Stimulated activated naive CD8-positive, alpha-beta T cell treated with anti-CD3 and anti-CD28 coated beads, Interleukin-15, Interleukin-2, amounts not matched to agents 100 ng/mL and 50 ng/mL, for 24 hours (primary cell): ENCODE measurements at regions not wholly inside any gene's neighbourhood (a gene's known extent, or its start where the extent isn't known, plus 50 kb on each side); places are given as distances from the start of the nearest gene placed in this dataset.

Experiments
- H3K27ac Mint-ChIP-seq: one replicate; pipeline ENCODE4 v1.8.0; 2021; ENCODE audit warnings: mild to moderate bottlenecking, mixed read lengths
- H3K27me3 Mint-ChIP-seq: one replicate; pipeline ENCODE4 v1.8.0; 2021; ENCODE audit warnings: mixed read lengths
- H3K36me3 Mint-ChIP-seq: one replicate; pipeline ENCODE4 v1.8.0; 2021; ENCODE audit warnings: low read depth, mixed read lengths
- H3K4me1 Mint-ChIP-seq: one replicate; pipeline ENCODE4 v1.8.0; 2021; ENCODE audit warnings: low read depth, mixed read lengths
- H3K4me3 Mint-ChIP-seq: one replicate; pipeline ENCODE4 v1.8.0; 2021; ENCODE audit warnings: mild to moderate bottlenecking, mixed read lengths
- H3K9me3 Mint-ChIP-seq: one replicate; pipeline ENCODE4 v1.8.0; 2021; ENCODE audit warnings: mixed read lengths

DNA sequence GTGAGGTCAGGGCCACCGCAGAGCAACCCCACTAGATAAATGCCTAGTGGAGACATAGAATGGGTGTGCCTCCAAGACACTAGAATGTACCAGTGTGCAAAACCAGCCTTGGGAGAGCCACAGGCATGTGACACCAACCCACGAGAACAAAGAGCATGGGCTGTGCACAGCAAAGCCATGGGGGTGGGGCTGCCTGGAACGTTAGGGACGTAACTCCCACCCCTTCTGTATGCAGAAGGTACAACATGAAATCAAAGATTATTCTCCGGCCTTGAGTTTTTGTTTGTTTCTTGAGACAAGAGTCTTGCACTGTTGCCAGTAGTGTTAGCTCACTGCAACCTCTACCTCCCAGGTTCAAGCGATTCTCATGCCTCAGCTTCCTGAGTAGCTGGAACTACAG, 99.5 kb downstream of the MID1IP1 start:
- H3K27me3 Mint-ChIP-seq, result no peaks in the 10 kb centered on the region
- no peaks in the 10 kb centered on the region for H3K36me3 Mint-ChIP-seq
- no peaks in the 10 kb centered on the region for H3K9me3 Mint-ChIP-seq
- no peak overlapping the region for H3K27ac Mint-ChIP-seq
- no peak overlapping the region for H3K4me3 Mint-ChIP-seq
- H3K4me1 Mint-ChIP-seq, result no peaks in the 10 kb centered on the region

DNA sequence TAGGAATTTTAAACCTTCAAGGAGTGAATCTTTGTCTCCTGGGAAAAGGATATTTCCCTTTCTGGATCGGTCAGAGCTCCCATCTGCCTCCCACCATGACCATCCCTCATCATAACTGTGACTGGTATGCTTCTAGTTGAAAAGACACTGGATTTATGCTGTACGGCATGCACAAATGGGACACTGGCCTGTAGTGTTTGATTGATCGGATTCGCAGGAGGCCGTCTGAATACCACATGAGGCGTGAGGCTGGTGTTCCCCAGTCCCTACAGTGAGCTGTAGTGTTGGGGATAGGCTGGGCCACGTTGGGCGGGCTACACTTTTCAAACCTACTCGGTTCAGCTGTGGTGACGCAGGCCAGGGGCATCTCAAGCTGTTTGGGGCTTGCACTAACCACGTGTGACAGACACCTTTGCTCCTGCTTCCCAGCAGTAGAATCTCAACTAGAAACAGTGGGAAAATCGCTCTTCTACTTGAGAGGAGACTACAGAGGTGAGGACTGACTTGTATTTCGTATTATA, 101.8 kb downstream of the MID1IP1 start:
- no peak overlapping the region for H3K4me3 Mint-ChIP-seq
- H3K27ac Mint-ChIP-seq, result no peak overlapping the region
- no peaks in the 10 kb centered on the region for H3K36me3 Mint-ChIP-seq

DNA sequence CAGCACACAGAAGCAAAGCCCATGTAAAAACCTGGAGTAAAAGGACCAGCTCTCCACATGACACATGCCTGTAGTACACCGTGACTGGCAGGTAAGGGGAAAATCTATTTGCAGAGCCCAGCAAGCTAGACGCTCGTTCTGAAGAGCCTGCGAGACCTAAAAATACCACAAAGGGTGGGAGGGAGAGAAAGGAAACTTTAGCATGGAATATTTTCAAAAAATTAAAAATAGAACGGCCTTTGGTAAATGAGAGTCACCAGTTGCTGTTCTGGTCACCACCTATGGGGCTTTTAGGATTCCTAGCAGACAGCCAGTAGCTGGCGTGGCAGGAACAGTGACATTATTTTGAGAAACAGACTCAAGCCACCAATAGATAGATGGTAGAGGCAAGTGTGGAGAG, 115.5 kb downstream of the MID1IP1 start:
- Mint-ChIP-seq H3K4me1 (no peaks in the 10 kb centered on the region), H3K27ac (no peak overlapping the region), H3K27me3 (no peaks in the 10 kb centered on the region), H3K4me3 (no peak overlapping the region), H3K36me3 (no peaks in the 10 kb centered on the region), H3K9me3 (peaks cover 3% of the 10 kb centered on the region)

More for the DNA sequence above, 101.8 kb downstream of the MID1IP1 start:
- Mint-ChIP-seq H3K4me1 (peaks cover 4% of the 10 kb centered on the region), H3K27me3 (no peaks in the 10 kb centered on the region), H3K9me3 (no peaks in the 10 kb centered on the region)

DNA sequence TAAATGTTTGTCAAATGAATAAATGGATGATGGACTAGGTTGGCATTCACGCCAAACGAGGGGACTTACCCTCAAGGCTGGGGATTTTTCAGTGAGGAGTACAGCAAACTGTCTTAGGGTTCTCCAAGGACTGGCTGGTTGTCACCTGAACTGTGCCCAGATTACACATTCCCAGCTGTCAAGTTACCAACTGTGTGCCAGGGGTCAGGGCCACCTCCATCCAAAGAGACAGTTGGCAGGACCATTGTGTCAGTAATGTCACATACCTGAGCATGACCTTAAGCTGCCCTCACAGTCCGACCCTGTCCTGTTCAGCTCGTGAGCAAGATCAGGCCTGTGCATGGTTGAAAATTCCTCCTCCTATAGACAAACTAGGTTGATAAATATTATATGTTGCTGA, 116.7 kb downstream of the MID1IP1 start:
- Mint-ChIP-seq H3K27ac (no peak overlapping the region), H3K9me3 (peaks cover 3% of the 10 kb centered on the region), H3K36me3 (no peaks in the 10 kb centered on the region), H3K4me3 (no peak overlapping the region), H3K4me1 (no peaks in the 10 kb centered on the region), H3K27me3 (no peaks in the 10 kb centered on the region)

DNA sequence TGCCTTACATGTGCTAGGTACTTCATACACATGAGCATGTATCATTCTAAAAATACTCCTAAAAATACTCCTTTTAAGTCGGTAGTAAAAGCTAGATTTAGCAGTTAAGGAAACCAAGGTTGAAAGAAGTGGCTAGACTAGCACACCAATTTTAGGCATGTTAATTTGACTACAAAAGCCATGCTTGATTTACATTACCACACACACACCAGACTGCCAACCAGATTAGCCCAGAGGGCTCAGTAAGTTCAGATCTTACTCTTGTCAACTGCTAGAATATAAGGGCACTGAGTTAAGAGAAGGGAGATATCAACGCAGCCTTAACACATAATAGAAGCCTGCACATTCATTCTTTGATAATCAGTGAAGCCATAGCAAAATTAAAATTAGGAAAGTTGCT, 117.9 kb downstream of the MID1IP1 start:
- Mint-ChIP-seq H3K4me3 (no peak overlapping the region), H3K27me3 (no peaks in the 10 kb centered on the region), H3K27ac (no peak overlapping the region), H3K9me3 (no peaks in the 10 kb centered on the region), H3K4me1 (no peaks in the 10 kb centered on the region), H3K36me3 (no peaks in the 10 kb centered on the region)

DNA sequence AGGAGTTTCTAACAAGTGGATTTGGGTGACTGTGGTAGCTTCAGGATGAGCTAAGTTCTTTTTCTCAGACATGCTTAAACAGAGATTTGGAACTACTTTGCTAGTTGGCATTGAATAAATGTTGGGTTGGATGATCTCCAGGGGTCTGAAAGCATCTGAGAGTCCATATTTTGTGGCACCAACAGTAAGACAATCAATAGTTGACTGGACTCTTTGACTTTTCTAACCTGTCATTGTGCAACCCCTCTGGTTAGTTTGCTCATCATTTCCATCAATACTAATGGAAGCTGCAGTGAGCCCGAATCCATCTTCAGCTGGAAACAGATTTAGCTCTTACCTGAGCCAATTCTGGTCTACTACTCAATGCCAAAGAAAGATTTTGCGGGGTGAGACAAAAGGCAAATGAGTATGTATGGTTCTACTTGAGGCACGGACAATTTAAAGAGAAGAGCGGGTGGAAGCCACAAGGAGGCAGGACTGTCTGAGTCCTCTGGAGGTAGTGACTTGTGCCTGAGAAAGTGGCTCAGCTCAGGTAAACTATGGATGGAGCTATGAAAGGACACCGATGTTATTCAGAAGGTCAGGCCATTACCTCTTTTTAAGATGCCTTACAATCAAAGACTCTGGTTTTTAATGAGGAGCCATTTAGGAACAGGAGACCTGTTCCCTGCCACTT, 118.7 kb downstream of the MID1IP1 start:
- H3K27ac Mint-ChIP-seq, result no peak overlapping the region
- H3K36me3 Mint-ChIP-seq, result no peaks in the 10 kb centered on the region

DNA sequence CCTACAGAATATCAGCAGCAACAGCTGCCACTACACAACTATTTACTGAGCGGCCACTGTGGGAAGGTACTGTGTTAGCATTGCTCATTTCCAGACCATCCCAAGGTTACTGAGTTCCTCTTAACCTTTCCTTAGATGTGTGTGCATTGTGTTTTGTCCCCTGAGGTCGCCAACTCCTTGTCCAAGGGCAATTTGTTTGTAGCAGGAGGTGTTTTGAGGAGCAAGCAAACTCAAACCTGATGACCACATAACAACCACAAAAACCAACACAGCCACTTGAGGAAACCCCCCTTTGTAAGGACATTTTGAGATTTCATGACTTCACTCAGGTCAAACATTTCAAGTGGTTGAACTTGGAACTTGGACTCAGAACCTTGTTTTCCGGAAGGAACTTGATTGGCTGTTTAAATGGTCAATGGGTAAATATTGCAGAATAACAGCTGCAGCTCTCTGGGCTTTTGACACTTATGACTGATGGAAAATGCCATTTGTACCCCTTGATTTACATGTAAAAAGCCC, 122.3 kb downstream of the MID1IP1 start:
- Mint-ChIP-seq H3K9me3 (no peaks in the 10 kb centered on the region), H3K36me3 (no peaks in the 10 kb centered on the region), H3K27me3 (no peaks in the 10 kb centered on the region), H3K4me3 (no peak overlapping the region), H3K4me1 (no peaks in the 10 kb centered on the region), H3K27ac (no peak overlapping the region)

More for the DNA sequence above, 118.7 kb downstream of the MID1IP1 start:
- Mint-ChIP-seq H3K27me3 (no peaks in the 10 kb centered on the region), H3K4me3 (no peak overlapping the region), H3K9me3 (no peaks in the 10 kb centered on the region), H3K4me1 (no peaks in the 10 kb centered on the region)

DNA sequence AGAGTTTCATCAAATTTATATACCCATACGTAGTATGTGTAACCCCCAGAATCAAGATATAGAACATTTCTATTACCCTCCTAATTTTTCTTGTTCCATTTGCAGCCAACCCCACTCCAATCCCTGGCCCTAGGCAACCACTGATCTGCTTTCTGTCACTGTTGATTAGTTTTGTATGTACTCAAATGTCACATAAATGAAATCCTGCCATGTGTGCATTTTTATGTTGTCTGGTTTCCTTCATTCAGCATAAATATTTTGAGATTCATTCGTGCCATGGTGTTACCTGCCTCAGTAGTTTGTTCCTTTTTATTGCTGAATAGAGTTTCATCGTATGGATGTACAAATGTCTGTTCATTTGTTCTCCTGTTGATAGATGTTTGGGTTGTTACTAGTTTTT, 126.3 kb downstream of the MID1IP1 start:
- Mint-ChIP-seq H3K36me3 (no peaks in the 10 kb centered on the region), H3K4me3 (no peak overlapping the region), H3K27me3 (no peaks in the 10 kb centered on the region), H3K27ac (no peak overlapping the region), H3K9me3 (no peaks in the 10 kb centered on the region), H3K4me1 (no peaks in the 10 kb centered on the region)

DNA sequence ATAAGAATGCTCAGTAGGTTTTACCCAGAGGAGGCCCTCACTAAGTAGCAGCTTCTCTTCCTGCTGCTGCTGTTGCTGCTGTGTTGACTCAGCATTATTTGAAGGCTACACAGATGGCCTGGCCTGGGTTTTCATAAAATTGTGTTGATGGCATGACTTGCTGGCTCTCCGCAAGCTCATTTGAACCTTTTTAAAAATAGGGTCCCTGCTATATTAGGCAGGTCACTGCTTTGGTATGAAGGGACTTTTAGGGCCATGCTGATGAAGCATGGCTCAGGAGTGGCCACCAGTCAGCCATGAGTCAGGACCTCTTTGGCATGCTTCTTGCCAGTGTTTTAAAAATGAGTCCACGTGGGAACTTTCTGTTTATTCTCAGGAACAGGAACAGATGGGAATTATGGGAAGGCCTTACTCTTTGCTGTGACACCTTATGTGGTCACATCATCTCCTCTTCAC, 128.7 kb downstream of the MID1IP1 start:
- Mint-ChIP-seq H3K36me3 (no peaks in the 10 kb centered on the region), H3K27me3 (no peaks in the 10 kb centered on the region), H3K9me3 (no peaks in the 10 kb centered on the region), H3K27ac (no peak overlapping the region), H3K4me3 (no peak overlapping the region), H3K4me1 (no peaks in the 10 kb centered on the region)

DNA sequence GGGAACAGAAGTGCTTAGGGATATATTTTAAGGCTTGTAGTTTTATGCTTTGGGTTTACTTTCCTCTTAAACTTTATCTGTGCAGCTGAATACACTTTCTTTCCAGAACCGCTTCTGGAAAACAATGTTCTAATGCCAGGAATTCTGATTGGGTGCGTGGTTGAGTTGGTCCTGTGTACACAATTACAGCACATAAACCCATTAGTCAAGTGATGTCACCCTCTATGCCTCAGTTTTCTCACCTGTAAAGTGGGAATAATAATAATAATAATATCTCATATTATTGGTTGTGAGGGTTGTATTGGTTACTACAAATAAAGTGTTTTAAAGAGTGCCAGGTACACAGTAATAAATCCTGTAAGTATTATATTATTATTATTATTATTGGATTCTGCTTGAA, 129.2 kb downstream of the MID1IP1 start:
- Mint-ChIP-seq H3K9me3 (no peaks in the 10 kb centered on the region), H3K36me3 (no peaks in the 10 kb centered on the region), H3K27ac (no peak overlapping the region), H3K27me3 (no peaks in the 10 kb centered on the region), H3K4me1 (no peaks in the 10 kb centered on the region), H3K4me3 (no peak overlapping the region)

DNA sequence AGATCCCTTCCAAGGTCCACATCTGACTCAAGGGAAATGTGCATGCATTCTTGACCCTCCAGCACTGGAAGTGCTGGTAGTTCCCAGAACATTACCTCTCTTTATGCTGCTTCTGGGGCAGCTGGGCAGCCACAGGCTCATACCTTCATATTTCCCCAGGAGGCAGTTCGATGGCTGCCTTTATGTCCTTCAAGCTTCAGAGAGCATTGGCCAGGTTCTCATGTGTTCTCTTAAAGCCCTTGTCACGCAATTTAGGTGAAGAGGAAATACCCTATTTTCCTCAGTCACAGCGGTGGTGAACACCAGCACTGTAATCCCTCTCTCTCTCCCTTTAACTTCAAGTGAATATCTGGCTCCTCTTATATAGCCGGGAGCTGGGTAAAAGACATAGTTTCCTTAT, 134.3 kb downstream of the MID1IP1 start:
- no peaks in the 10 kb centered on the region for H3K4me1 Mint-ChIP-seq
- H3K9me3 Mint-ChIP-seq, result no peaks in the 10 kb centered on the region
- no peak overlapping the region for H3K27ac Mint-ChIP-seq
- no peaks in the 10 kb centered on the region for H3K27me3 Mint-ChIP-seq
- H3K36me3 Mint-ChIP-seq, result no peaks in the 10 kb centered on the region
- H3K4me3 Mint-ChIP-seq, result no peak overlapping the region

DNA sequence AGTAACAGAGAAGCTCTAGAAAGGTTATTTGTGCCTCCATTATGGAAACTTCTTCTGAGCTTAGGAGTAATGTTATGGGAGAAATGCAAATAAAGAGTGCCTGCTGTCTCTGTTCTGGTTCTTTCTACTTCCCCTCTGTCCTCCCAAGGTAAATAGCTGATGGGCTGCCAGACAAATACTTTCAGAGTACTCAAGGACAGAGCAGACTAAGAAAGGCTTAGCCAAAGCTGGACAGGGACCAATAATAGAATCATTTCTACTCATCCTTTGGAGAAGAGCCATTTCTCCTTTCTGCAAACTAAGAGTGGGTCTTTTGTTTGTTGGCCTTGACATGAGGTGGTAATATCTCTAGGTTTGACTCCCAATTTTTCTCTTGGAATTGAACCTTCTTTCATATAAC, 136.1 kb downstream of the MID1IP1 start:
- Mint-ChIP-seq H3K27me3 (no peaks in the 10 kb centered on the region), H3K9me3 (peaks cover 6% of the 10 kb centered on the region), H3K4me1 (no peaks in the 10 kb centered on the region), H3K27ac (no peak overlapping the region), H3K36me3 (no peaks in the 10 kb centered on the region), H3K4me3 (no peak overlapping the region)

DNA sequence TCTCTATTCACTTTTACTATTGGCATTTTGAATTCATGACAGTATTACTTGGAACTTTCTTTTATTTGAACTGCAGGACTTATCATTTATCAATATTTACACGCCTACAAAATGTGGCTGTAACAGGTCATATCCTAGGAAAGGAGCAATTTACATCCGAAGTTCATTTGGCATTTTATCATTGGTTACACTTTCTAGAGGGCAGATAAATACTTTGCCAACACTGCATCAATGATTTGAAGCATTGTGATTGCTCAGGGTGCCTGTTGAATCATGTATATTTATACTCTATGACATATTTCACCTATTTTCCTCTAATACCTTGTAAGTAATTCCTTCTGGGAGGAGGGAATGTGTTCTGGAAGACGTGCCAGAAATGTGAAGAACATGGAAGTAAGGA, 136.7 kb downstream of the MID1IP1 start:
- Mint-ChIP-seq H3K27me3 (no peaks in the 10 kb centered on the region), H3K4me1 (no peaks in the 10 kb centered on the region), H3K4me3 (no peak overlapping the region), H3K9me3 (peaks cover 6% of the 10 kb centered on the region), H3K27ac (no peak overlapping the region), H3K36me3 (no peaks in the 10 kb centered on the region)

DNA sequence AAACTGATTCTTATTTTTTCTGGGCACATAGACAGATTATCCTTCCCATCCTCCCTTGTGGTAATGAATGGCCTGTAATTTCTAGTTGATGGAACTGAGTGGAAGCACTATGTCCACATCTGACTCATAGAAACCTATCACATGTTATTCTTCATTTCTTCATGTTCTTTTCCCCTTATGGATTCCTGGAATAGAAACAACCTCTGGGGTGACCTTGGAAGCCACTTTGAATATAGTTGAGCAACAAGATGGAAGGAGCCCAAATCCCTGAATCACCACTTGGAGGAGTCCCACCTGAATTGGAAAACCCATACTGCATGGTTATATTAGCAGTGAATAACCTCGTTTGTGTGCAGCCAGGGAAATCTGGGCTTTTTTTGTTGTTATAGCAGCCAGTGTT, 137.8 kb downstream of the MID1IP1 start:
- H3K4me3 Mint-ChIP-seq, result no peak overlapping the region
- no peaks in the 10 kb centered on the region for H3K36me3 Mint-ChIP-seq
- no peak overlapping the region for H3K27ac Mint-ChIP-seq
- H3K9me3 Mint-ChIP-seq, result peaks cover 6% of the 10 kb centered on the region
- no peaks in the 10 kb centered on the region for H3K4me1 Mint-ChIP-seq
- H3K27me3 Mint-ChIP-seq, result no peaks in the 10 kb centered on the region

DNA sequence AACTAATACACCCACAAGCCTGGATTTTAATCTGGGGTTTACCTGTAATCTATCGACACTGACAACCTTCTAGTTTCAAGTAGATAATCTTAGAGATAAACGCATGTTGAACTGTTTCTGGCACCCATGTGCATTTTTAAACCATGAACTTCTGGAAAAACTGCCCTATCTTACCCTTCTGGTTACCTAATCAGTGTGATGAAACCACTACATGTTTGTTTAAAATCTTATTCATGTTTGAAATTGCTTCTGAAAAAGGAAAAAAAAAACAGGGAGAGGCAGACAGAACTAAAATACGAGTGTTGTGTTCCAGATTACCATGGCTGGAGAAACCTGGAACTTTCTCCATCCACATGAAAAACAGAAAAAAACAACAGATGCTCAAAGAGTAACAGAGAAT, 139.3 kb downstream of the MID1IP1 start:
- H3K27me3 Mint-ChIP-seq, result no peaks in the 10 kb centered on the region
- no peaks in the 10 kb centered on the region for H3K4me1 Mint-ChIP-seq
- H3K36me3 Mint-ChIP-seq, result no peaks in the 10 kb centered on the region
- H3K4me3 Mint-ChIP-seq, result no peak overlapping the region
- H3K9me3 Mint-ChIP-seq, result peaks cover 6% of the 10 kb centered on the region
- no peak overlapping the region for H3K27ac Mint-ChIP-seq

DNA sequence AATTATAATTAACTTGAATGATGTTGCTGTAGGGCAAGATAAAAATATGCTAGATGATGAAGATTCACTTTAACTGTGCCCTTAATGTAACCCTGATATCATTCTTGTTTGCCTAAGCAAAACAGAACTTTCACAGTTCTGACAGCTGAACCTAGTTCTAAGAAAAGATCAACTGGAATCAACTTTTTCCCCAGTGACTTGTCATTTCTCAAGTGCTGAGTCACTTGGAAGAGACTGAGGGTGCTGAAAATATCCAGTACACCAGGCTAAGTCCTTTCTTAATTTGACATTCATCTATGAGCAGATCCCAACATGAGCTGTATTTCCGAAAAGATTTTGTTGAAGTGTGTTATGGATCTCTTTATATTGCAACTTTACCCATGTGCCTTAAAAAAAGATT, 140.4 kb downstream of the MID1IP1 start:
- no peaks in the 10 kb centered on the region for H3K27me3 Mint-ChIP-seq
- peaks cover 6% of the 10 kb centered on the region for H3K9me3 Mint-ChIP-seq
- no peaks in the 10 kb centered on the region for H3K4me1 Mint-ChIP-seq
- H3K4me3 Mint-ChIP-seq, result no peak overlapping the region
- no peaks in the 10 kb centered on the region for H3K36me3 Mint-ChIP-seq
- H3K27ac Mint-ChIP-seq, result no peak overlapping the region
